ENCODE measurements at regions not wholly inside any gene's neighbourhood (a gene's known extent, or its start where the extent isn't known, plus 50 kb on each side); places are given as distances from the start of the nearest gene placed in this dataset.

DNA sequence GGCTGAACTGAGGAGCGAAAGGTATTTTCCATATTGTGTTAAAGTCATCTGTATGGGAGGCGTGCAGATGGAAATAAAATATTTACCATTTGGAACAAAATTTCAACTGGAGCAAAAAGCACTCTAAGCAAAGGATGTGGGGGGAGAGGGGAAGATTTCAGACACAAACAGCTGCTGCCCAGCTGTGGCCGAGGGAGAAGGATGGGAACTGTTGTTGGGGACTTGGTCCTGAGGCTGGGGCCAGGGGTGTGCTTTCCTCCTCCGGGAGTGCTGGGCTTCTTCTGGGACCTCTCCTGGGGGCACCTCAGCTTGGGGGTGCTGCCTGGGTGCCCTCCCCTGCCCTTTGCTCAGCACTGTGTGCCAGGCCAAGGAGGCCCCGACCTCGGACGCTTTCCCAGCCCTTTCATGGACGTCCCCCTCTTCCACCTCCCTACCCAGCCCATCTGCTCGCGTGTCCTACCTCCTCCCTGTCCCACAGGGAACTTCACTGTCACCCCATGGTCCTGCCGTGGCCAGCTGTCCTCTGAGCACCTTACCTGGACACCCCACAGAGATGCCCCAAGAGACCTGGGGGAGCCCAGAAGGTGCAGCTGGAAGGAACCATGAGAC is 101.9 kb upstream of the COL5A1 start:
- H3K9me3 Mint-ChIP-seq: no peaks in the 10 kb centered on the region
- no peak overlapping the region for H3K27ac Mint-ChIP-seq
- H3K36me3 Mint-ChIP-seq (ENCODE audit: insufficient read depth): no peaks in the 10 kb centered on the region
- no peak for ATAC-seq (replicated peaks)
- no peaks in the 10 kb centered on the region for H3K4me1 Mint-ChIP-seq (ENCODE audit: low read depth in 2 of 2)
- peaks cover 26 to 47% of the 10 kb centered on the region in 2 donors for H3K27me3 Mint-ChIP-seq
- H3K4me3 Mint-ChIP-seq: no peak overlapping the region
- no peak for DNase-seq

- Mint-ChIP-seq H3K9me3 (no peaks in the 10 kb centered on the region), H3K27me3 (peaks cover 24 to 50% of the 10 kb centered on the region in 2 donors), H3K27ac (no peak overlapping the region), H3K4me3 (no peak overlapping the region), H3K4me1 (ENCODE audit: low read depth in 2 of 2) (no peaks in the 10 kb centered on the region), H3K36me3 (ENCODE audit: insufficient read depth) (no peaks in the 10 kb centered on the region)
- DNase-seq: no peak
- no peak for ATAC-seq (replicated peaks)
Measured at GRCh38 chr9:134540276-134541096, 101.1 kb upstream of the COL5A1 start.

GRCh38 chr9:134541097-134541747 is 100.4 kb upstream of the COL5A1 start:
- H3K4me1 Mint-ChIP-seq (ENCODE audit: low read depth in 2 of 2): no peaks in the 10 kb centered on the region
- DNase-seq (no peak), ATAC-seq (replicated peaks) (no peak)

GRCh38 chr9:134544388-134545214 is 97.0 kb upstream of the COL5A1 start:
- Mint-ChIP-seq H3K9me3 (no peaks in the 10 kb centered on the region), H3K27me3 (peaks cover 27 to 60% of the 10 kb centered on the region in 2 donors), H3K36me3 (ENCODE audit: insufficient read depth) (peaks cover 2% of the 10 kb centered on the region), H3K27ac (no peak overlapping the region), H3K4me3 (no peak overlapping the region), H3K4me1 (ENCODE audit: low read depth in 2 of 2) (no peaks in the 10 kb centered on the region)
- DNase-seq (no peak), ATAC-seq (replicated peaks) (no peak)

More at GRCh38 chr9:134541097-134541747, 100.4 kb upstream of the COL5A1 start:
- Mint-ChIP-seq H3K9me3 (no peaks in the 10 kb centered on the region), H3K4me3 (no peak overlapping the region), H3K27ac (no peak overlapping the region), H3K36me3 (ENCODE audit: insufficient read depth) (peaks cover 2% of the 10 kb centered on the region), H3K27me3 (peaks cover 30 to 50% of the 10 kb centered on the region in 2 donors)

DNA sequence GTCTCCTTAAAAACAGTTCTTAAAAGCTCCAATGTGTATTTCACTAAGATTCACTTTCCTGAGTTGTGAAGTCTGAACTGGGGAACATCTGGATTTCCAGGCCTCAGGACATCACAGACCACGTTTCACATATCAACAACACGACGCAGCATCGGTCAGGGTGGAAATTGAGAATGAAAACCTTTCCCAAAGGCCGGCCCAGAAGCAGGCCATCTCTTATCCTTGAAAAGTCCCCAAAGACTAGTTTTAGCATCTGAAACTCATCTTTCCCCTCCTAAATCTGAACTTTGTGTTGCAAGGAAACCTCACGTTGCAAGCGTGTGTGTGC is 96.4 kb upstream of the COL5A1 start:
- Mint-ChIP-seq H3K4me3 (no peak overlapping the region), H3K9me3 (no peaks in the 10 kb centered on the region), H3K27me3 (peaks cover 26 to 60% of the 10 kb centered on the region in 2 donors), H3K36me3 (ENCODE audit: insufficient read depth) (peaks cover 2% of the 10 kb centered on the region), H3K4me1 (ENCODE audit: low read depth in 2 of 2) (no peaks in the 10 kb centered on the region), H3K27ac (no peak overlapping the region)
- DNase-seq (no peak), ATAC-seq (replicated peaks) (no peak)

DNA sequence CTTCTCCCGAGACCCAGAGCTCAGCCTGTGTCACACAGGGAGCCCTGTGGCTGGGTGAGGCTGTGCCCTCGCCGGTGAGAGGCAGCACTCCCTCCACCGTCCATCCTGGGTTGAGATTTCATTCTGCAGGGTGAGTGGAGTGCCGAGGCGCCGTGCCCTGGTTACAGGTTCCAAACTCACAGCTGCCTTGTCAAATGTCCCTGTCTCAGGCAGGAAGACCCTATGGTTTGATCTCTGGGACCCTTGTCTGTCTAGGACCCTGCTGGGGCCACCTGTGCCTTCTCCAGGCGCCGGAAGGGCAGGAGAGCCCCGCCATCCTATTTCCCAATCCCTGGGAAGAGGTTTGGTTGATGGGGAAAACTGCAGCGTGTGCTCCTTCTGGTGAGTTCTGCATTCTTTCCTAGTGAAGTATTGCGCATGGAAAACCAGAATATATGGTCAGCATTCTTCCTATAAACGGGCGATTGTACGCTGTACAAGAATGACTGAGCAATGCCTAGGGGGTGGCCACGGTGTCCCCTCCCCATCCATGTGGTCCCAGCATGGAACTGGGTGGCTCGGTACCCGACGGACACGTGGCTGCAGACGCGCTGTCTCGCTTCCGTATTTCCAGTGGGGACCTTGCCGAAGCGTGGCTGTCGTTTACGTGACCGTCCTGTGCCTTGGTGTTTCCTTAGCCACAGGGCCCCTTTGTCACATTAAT is 95.9 kb upstream of the COL5A1 start:
- Mint-ChIP-seq H3K27ac (no peak overlapping the region), H3K4me3 (no peak overlapping the region), H3K4me1 (ENCODE audit: low read depth in 2 of 2) (no peaks in the 10 kb centered on the region), H3K36me3 (ENCODE audit: insufficient read depth) (peaks cover 2% of the 10 kb centered on the region), H3K9me3 (peaks cover 0 to 2% of the 10 kb centered on the region in 2 donors), H3K27me3 (peaks cover 30 to 65% of the 10 kb centered on the region in 2 donors)
- no peak for ATAC-seq (replicated peaks)
- DNase-seq: no peak

DNA sequence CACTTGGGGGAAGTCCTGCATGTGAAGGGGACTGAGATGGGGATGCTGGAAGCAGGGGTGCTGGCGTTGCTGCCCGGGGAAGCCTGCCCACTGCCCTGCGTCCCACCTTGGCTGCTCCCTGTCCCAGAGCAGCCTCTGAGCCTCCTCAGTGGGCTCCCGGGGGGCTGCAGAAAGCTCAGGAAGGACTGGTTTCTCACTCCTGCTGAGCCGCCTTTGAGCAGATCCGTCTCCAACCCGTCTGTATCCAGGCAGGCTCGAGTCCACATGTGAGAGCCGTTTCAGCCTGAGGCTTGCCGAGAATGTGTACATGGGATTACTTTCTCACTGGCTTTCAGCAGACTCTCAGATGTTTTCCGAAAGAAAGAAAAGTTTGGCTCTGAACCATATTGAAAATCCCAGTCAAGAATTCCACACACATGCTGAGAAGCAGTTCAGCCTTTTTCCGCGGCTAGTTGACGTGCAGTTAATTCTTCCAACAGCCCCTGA is 95.3 kb upstream of the COL5A1 start:
- H3K9me3 Mint-ChIP-seq: peaks cover 0 to 2% of the 10 kb centered on the region in 2 donors
- no peak overlapping the region for H3K4me3 Mint-ChIP-seq
- ATAC-seq (replicated peaks): no peak
- DNase-seq: no peak
- H3K27ac Mint-ChIP-seq: no peak overlapping the region
- no peaks in the 10 kb centered on the region for H3K4me1 Mint-ChIP-seq (ENCODE audit: low read depth in 2 of 2)
- peaks cover 2% of the 10 kb centered on the region for H3K36me3 Mint-ChIP-seq (ENCODE audit: insufficient read depth)
- peaks cover 31 to 70% of the 10 kb centered on the region in 2 donors for H3K27me3 Mint-ChIP-seq

- no peak overlapping the region for H3K27ac Mint-ChIP-seq
- H3K4me1 Mint-ChIP-seq (ENCODE audit: low read depth in 2 of 2): no peaks in the 10 kb centered on the region
- H3K27me3 Mint-ChIP-seq: peaks cover 31 to 71% of the 10 kb centered on the region in 2 donors
- H3K4me3 Mint-ChIP-seq: no peak overlapping the region
- peaks cover 0 to 2% of the 10 kb centered on the region in 2 donors for H3K9me3 Mint-ChIP-seq
- peaks cover 2% of the 10 kb centered on the region for H3K36me3 Mint-ChIP-seq (ENCODE audit: insufficient read depth)
- no peak for ATAC-seq (replicated peaks)
- no peak for DNase-seq
Measured at GRCh38 chr9:134546746-134547145, 94.9 kb upstream of the COL5A1 start.

GRCh38 chr9:134547161-134548100 is 94.2 kb upstream of the COL5A1 start:
- H3K27ac Mint-ChIP-seq: no peak overlapping the region
- H3K27me3 Mint-ChIP-seq: peaks cover 35 to 77% of the 10 kb centered on the region in 2 donors

GRCh38 chr9:134548185-134548584 is 93.4 kb upstream of the COL5A1 start:
- Mint-ChIP-seq H3K4me3 (no peak overlapping the region), H3K9me3 (peaks cover 0 to 2% of the 10 kb centered on the region in 2 donors), H3K36me3 (ENCODE audit: insufficient read depth) (peaks cover 2% of the 10 kb centered on the region), H3K27me3 (peaks cover 35 to 85% of the 10 kb centered on the region in 2 donors), H3K4me1 (ENCODE audit: low read depth in 2 of 2) (no peaks in the 10 kb centered on the region), H3K27ac (no peak overlapping the region)
- no peak for DNase-seq
- no peak for ATAC-seq (replicated peaks)

More at GRCh38 chr9:134547161-134548100, 94.2 kb upstream of the COL5A1 start:
- peaks cover 0 to 2% of the 10 kb centered on the region in 2 donors for H3K9me3 Mint-ChIP-seq
- ATAC-seq (replicated peaks): no peak
- H3K36me3 Mint-ChIP-seq (ENCODE audit: insufficient read depth): peaks cover 2% of the 10 kb centered on the region
- no peaks in the 10 kb centered on the region for H3K4me1 Mint-ChIP-seq (ENCODE audit: low read depth in 2 of 2)
- DNase-seq: no peak
- no peak overlapping the region for H3K4me3 Mint-ChIP-seq

DNA sequence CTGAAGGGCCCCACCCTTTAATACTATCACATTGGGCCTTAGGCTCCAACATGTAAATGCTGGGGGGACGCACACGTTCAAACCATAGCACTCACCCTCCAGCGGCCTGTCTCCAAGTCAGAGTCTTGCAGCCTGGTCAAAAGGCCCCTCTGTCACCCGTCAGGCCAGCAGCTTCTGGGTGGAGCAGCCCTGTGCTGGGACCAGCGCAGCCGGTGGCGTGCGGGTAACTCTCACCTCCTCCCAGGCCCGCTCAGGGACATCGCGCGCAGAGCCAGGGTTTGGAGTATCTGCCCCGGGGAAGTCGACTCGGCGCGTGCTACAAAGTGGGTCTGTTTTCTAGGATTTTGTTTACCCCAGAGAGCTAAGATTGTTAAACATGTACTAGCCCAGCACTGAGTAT is 93.0 kb upstream of the COL5A1 start:
- H3K27ac Mint-ChIP-seq: no peak overlapping the region
- DNase-seq: no peak
- no peak for ATAC-seq (replicated peaks)
- H3K9me3 Mint-ChIP-seq: peaks cover 0 to 2% of the 10 kb centered on the region in 2 donors
- no peaks in the 10 kb centered on the region for H3K4me1 Mint-ChIP-seq (ENCODE audit: low read depth in 2 of 2)
- H3K4me3 Mint-ChIP-seq: no peak overlapping the region
- H3K27me3 Mint-ChIP-seq: peaks cover 35 to 88% of the 10 kb centered on the region in 2 donors
- peaks cover 2% of the 10 kb centered on the region for H3K36me3 Mint-ChIP-seq (ENCODE audit: insufficient read depth)

- H3K9me3 Mint-ChIP-seq: peaks cover 0 to 2% of the 10 kb centered on the region in 2 donors
- H3K36me3 Mint-ChIP-seq (ENCODE audit: insufficient read depth): peaks cover 2% of the 10 kb centered on the region
- H3K27me3 Mint-ChIP-seq: peaks cover 37 to 87% of the 10 kb centered on the region in 2 donors
- ATAC-seq (replicated peaks) (no peak), DNase-seq (no peak)
- no peak overlapping the region for H3K4me3 Mint-ChIP-seq
- H3K27ac Mint-ChIP-seq: peak overlapping the region in 1 of 2 donors; percentile 44
- no peaks in the 10 kb centered on the region for H3K4me1 Mint-ChIP-seq (ENCODE audit: low read depth in 2 of 2)
Measured at GRCh38 chr9:134549336-134549735, 92.3 kb upstream of the COL5A1 start.

Data from effector memory CD8-positive, alpha-beta T cell (primary cell).